GM19463 (cell line): ENCODE measurements at regions not wholly inside any gene's neighbourhood (a gene's known extent, or its start where the extent isn't known, plus 50 kb on each side); places are given as distances from the start of the nearest gene placed in this dataset.

Source experiments
- ATAC-seq: cut with Tn5 transposase; IDR thresholded peaks from one replicate; pipeline ENCODE4 v1.9.1; 2021; ENCODE audit warnings: mild to moderate bottlenecking, moderate library complexity; ENCODE audit not compliant: unreplicated experiment

DNA sequence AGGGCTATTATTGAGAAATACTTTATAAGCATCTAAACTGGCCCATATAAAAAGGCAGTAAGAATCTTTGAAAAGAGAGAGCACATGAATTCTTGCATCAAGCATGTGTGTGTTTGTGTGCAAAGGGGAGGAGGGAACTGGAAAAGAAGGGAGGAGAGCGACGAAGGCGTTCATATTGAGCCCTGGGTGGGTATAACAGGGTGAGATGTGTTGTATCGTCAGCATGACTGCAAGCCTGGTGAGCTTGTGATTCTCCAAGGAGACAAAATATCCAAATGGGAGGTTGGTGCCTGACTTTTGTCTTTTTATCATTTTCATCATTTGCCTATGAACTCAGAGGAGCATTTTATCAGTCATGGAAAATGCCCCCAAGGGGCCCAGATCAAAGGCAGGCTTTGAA is 70.8 kb upstream of the PMFBP1 start:
- no peak for ATAC-seq

GRCh38 chr16:72241930-72242329 is 70.0 kb upstream of the PMFBP1 start:
- peak; percentile 36 for ATAC-seq

DNA sequence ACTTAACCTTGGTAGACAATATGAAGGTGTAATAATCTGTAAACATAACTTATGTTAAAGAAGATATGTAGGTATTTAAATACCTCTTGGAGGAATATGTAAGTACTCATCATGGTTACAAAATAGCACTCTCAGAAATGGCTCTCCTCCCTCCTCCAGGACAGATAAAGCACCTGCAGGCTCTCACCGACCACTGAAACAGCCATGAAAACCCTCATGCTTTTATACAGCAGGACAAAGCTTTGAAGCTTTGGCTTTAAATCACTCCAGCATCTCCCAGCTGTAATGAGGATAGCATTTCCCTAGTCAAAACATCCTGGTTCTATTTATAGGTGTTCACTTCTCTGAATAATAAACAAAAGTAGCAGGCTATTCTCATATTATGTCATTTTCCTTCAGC is 69.1 kb upstream of the PMFBP1 start:
- ATAC-seq, result no peak

DNA sequence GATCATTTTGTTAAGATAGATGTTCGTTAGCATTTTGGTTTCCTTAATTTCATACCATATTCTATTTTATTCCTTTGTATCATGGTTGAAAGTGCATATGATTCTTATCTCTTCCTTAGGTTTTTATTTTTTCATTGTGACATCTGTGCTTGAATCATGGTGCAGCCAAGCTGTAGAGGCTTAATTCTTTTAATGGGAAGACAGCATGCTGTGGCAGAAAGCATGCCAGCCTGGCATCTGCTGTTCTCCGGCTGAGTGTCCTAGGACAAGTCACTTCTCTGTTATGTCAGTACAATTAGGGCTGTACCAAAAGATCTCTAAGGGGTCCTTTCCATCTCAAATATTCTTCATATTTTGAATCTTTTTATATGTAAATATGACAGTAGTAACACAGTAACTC is 68.5 kb upstream of the PMFBP1 start:
- no peak for ATAC-seq

DNA sequence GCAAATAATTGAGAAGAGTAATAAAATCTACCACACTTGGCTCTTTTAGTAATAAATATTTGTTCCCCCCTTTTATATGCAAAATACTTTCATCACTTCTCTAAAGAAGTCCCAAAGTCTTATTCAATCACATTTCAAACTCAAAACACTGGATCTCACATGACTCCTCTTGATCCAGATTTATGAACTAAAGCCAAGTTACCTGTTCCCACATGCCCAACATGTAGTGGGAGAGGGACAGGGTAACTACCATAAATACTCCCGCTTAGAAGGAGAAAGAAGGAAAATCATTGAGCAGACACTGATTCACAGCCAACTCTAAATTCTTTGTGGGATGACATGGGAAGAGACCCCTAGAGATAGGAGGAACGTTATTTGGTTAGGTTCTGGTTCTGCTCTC is 64.9 kb upstream of the PMFBP1 start:
- no peak for ATAC-seq

GRCh38 chr16:72234387-72234786 is 62.4 kb upstream of the PMFBP1 start:
- ATAC-seq, result no peak

- ATAC-seq, result no peak
Observed at GRCh38 chr16:72228014-72228413, 56.1 kb upstream of the PMFBP1 start.

DNA sequence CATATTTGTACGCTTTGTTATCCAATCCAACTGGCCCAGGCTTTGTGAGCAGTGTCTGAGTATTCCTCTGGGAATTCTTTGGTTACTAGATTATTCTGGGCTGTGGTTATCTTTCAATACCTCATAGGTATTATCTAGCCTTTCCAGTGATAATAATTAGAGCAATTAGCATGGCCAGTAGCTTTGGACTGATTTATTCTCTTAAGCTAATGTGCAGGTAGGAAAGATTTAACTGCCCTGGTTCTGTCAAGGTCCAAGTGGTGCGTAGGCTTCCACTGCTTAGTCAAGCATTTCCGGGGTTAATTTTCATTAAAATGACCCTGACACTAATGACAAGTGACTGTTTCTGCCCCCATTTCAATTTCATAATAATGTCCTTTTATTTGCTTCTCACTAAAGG is 54.2 kb upstream of the PMFBP1 start:
- no peak for ATAC-seq

DNA sequence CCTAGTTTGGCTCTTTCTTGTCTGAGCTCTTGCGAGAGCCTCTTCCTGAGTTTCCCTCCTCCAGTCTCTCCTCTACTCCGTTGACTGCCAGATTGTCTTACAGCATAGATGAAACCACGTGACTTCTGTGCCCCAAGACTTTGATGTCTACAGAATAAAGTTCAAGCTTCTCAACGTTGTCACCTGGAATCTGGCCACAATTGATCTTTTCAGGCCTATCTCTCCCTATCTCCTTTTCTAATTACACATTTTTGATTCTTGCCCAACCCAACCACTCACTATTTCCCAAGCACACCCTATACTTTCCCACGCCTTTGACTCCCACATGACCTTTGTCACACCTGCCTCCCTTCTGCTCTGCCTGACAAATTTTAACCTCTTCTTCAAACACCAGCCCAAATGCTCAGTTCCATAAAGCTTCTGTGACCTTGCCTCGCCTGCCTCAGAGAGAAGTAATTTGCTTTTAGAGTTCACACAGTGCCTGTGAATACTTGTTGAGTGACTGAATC is 52.4 kb upstream of the PMFBP1 start:
- no peak for ATAC-seq

DNA sequence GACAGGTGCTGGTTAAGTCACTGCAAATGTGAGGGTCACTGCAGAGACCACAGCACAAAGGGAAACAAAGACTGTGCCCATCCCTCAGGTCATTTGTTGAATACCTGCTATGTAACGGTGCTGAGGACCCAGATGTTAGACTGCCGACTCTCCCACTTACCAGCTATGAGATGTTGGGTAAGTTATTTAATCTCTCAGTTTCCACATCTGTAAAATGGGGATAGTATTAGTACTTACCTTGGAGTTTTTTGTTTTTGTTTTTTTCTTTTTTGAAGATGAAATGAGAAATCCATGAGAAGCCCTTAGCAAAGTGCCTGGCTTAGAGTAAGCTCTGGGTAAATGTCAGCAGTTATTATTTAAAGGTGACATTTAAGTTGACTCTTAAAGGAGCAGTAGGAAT is 50.5 kb upstream of the PMFBP1 start:
- ATAC-seq, result no peak
